NCI-H146 treated with DMSO at 0.1 percent for 48 hours (cell line): ENCODE measurements at regions not wholly inside any gene's neighbourhood (a gene's known extent, or its start where the extent isn't known, plus 50 kb on each side); places are given as distances from the start of the nearest gene placed in this dataset.
A peak's percentile ranks its signal among the peaks of the same experiment; 100 is the strongest.

Experiments used
- DNase-seq: peaks from one replicate; lab custom pipeline; 2025; ENCODE audit not compliant: unreplicated experiment; lab: John Stamatoyannopoulos, UW

- no peak for DNase-seq
Measured at GRCh38 chr16:63096857-63097256, 1060.6 kb upstream of the CDH8 start.

- DNase-seq: no peak
Measured at GRCh38 chr16:63092736-63093135, 1056.5 kb upstream of the CDH8 start.

- no peak for DNase-seq
Measured at GRCh38 chr16:63082101-63082500, 1045.9 kb upstream of the CDH8 start.

GRCh38 chr16:63080746-63081145 lies 1044.5 kb upstream of the CDH8 start:
- no peak for DNase-seq

- no peak for DNase-seq
Measured at GRCh38 chr16:63069047-63069446, 1032.8 kb upstream of the CDH8 start.

- no peak for DNase-seq
Measured at GRCh38 chr16:63067141-63067540, 1030.9 kb upstream of the CDH8 start.

- no peak for DNase-seq
Measured at GRCh38 chr16:63066552-63066951, 1030.3 kb upstream of the CDH8 start.

- DNase-seq: no peak
Measured at GRCh38 chr16:63061319-63061718, 1025.1 kb upstream of the CDH8 start.

- no peak for DNase-seq
Measured at GRCh38 chr16:63059676-63060075, 1023.4 kb upstream of the CDH8 start.

GRCh38 chr16:63057341-63057740 lies 1021.1 kb upstream of the CDH8 start:
- DNase-seq: no peak

GRCh38 chr16:63050391-63050790 lies 1014.2 kb upstream of the CDH8 start:
- DNase-seq: no peak

GRCh38 chr16:63038397-63039106 lies 1002.3 kb upstream of the CDH8 start:
- DNase-seq: peak; percentile 68

GRCh38 chr16:63037761-63038396 lies 1001.6 kb upstream of the CDH8 start:
- peak; percentile 68 for DNase-seq

GRCh38 chr16:63018581-63019223 lies 982.5 kb upstream of the CDH8 start:
- DNase-seq: no peak

GRCh38 chr16:63008688-63009087 lies 972.5 kb upstream of the CDH8 start:
- DNase-seq: no peak

- peak; percentile 47 for DNase-seq
Measured at GRCh38 chr16:63005356-63005755, 969.1 kb upstream of the CDH8 start.

- no peak for DNase-seq
Measured at GRCh38 chr16:62989480-62989879, 953.2 kb upstream of the CDH8 start.

- DNase-seq: no peak
Measured at GRCh38 chr16:62985722-62986121, 949.5 kb upstream of the CDH8 start.

- DNase-seq: no peak
Measured at GRCh38 chr16:62978451-62978850, 942.2 kb upstream of the CDH8 start.

- DNase-seq: no peak
Measured at GRCh38 chr16:62977876-62978275, 941.6 kb upstream of the CDH8 start.

GRCh38 chr16:62974424-62974823 lies 938.2 kb upstream of the CDH8 start:
- no peak for DNase-seq

GRCh38 chr16:62970851-62971250 lies 934.6 kb upstream of the CDH8 start:
- DNase-seq: no peak
